HCT116 (cell line): ENCODE measurements at regions not wholly inside any gene's neighbourhood (a gene's known extent, or its start where the extent isn't known, plus 50 kb on each side); places are given as distances from the start of the nearest gene placed in this dataset.

ENCODE experiments used
- ATAC-seq: fragments of 200-7000 bp; cut with Tn5 transposase; 2 replicates; pipeline ENCODE4 v1.9.1; 2020; ENCODE audit warnings: mild to moderate bottlenecking, moderate library complexity
- BruUV-seq: library from RNA; stranded (reverse); fragments of 400-500 nt; replicated peaks from 2 replicates; lab custom pipeline; 2021; lab: Mats Ljungman, UMichigan
- CTCF ChIA-PET: fragments of 300-600 bp; sonication (Branson Sonifier 250); formaldehyde crosslinking; loops from one replicate; lab custom pipeline; 2021; ENCODE audit warnings: antibody characterized with exemption; lab: Charles Lee
- POLR2A ChIA-PET: fragments of 300-600, 350-600 bp; sonication (Branson Sonifier 250); formaldehyde crosslinking; loops from one replicate; lab custom pipeline; 2021; ENCODE audit warnings: antibody characterized with exemption; lab: Charles Lee
- RAD21 ChIA-PET, 2 experiments: fragments of 300-600 bp; sonication (Branson Sonifier 250); formaldehyde crosslinking; loops; one replicate each; lab custom pipeline; 2023; ENCODE audit warnings: low total read pairs in 2 of 2; ENCODE audit not compliant: uncharacterized antibody in 2 of 2, unreplicated experiment in 2 of 2, low non-redundant PET in 1 of 2; lab: Charles Lee
- DNase-seq: peaks from one replicate; pipeline ENCODE4 v3.0.0-alpha.2; 2010; ENCODE audit warnings: low read depth, low spot score
- H2AFZ ChIP-seq: fragments of 200-600 bp; shearing (Covaris generic), sonication (generic); 2 replicates; pipeline ENCODE4 v1.6.1; 2017; ENCODE audit warnings: low read depth, mixed run types, mixed read lengths, antibody characterized with exemption, low read length; ENCODE audit not compliant: poor library complexity, severe bottlenecking
- H3K27ac ChIP-seq: 2 replicates; pipeline ENCODE4 v1.5.1; 2012; ENCODE audit warnings: low read depth, low read length
- H3K27me3 ChIP-seq: fragments of 200-600 bp; sonication (generic); 2 replicates; pipeline ENCODE4 v1.6.1; 2016; ENCODE audit warnings: mixed run types, low read length, mixed read lengths; ENCODE audit not compliant: insufficient read depth
- H3K36me3 ChIP-seq, 2 experiments: fragments of 200-500 bp in 1 of 2; fragments of 200-600 bp in 1 of 2; sonication (Bioruptor generic) in 1 of 2; sonication (generic) in 1 of 2; 2 replicates each; pipeline versions ENCODE4 v1.5.1 to v1.6.1; 2014 to 2016; ENCODE audit warnings: low read length in 2 of 2, inconsistent platforms in 1 of 2, mixed read lengths in 1 of 2, mixed run types in 1 of 2; ENCODE audit not compliant: insufficient read depth in 2 of 2, control insufficient read depth in 1 of 2
- H3K4me1 ChIP-seq, 2 experiments: fragments of 200-600 bp in 1 of 2; sonication (generic) in 1 of 2; 2 replicates each; pipeline versions ENCODE4 v1.5.1 to v1.6.1; 2012 to 2017; ENCODE audit warnings: low read length in 2 of 2, inconsistent platforms in 1 of 2, mild to moderate bottlenecking in 1 of 2, mixed read lengths in 1 of 2, mixed run types in 1 of 2, moderate library complexity in 1 of 2; ENCODE audit not compliant: insufficient read depth in 2 of 2, control insufficient read depth in 1 of 2
- H3K4me2 ChIP-seq: fragments of 200-600 bp; sonication (generic); 2 replicates; pipeline ENCODE4 v1.6.1; 2017; ENCODE audit warnings: mixed run types, low read length, mixed read lengths
- H3K4me3 ChIP-seq, 2 experiments: fragments of 200-600 bp in 1 of 2; sonication (generic) in 1 of 2; replicated peaks in 1 of 2; 2 replicates each; pipeline ENCODE4 v1.5.1; 2011 to 2016; ENCODE audit warnings: low read length in 2 of 2, control low read depth in 1 of 2, low read depth in 1 of 2, mild to moderate bottlenecking in 1 of 2, mixed read lengths in 1 of 2, mixed run types in 1 of 2
- H3K79me2 ChIP-seq: fragments of 200-600 bp; sonication (generic); 2 replicates; pipeline ENCODE4 v1.6.1; 2017; ENCODE audit warnings: mild to moderate bottlenecking, mixed run types, low read length, moderate library complexity, mixed read lengths; ENCODE audit not compliant: insufficient read depth
- H3K9ac ChIP-seq: fragments of 200-600 bp; sonication (generic); 2 replicates; pipeline ENCODE4 v1.6.1; 2016; ENCODE audit warnings: low read length, mixed read lengths
- H3K9me2 ChIP-seq: fragments of 200-600 bp; sonication (generic), shearing (Covaris generic); 2 replicates; pipeline ENCODE4 v1.6.1; 2017; ENCODE audit warnings: mixed run types, mild to moderate bottlenecking, moderate library complexity; ENCODE audit not compliant: insufficient read depth
- H3K9me3 ChIP-seq, 2 experiments: fragments of 200-500 bp in 1 of 2; fragments of 200-600 bp in 1 of 2; sonication (Bioruptor generic) in 1 of 2; sonication (generic) in 1 of 2; 2 replicates each; pipeline ENCODE4 v1.6.1; 2014 to 2017; ENCODE audit warnings: low read length in 2 of 2, mixed read lengths in 2 of 2, inconsistent platforms in 1 of 2, low read depth in 1 of 2, mild to moderate bottlenecking in 1 of 2, mixed run types in 1 of 2, moderate library complexity in 1 of 2; ENCODE audit not compliant: control insufficient read depth in 1 of 2, insufficient read depth in 1 of 2
- H4K20me1 ChIP-seq: fragments of 200-600 bp; sonication (generic), shearing (Covaris generic); 2 replicates; pipeline ENCODE4 v1.6.1; 2017; ENCODE audit warnings: mixed run types, mild to moderate bottlenecking, moderate library complexity; ENCODE audit not compliant: insufficient read depth
- CEBPB ChIP-seq: IDR thresholded peaks from 2 replicates; pipeline ENCODE4 v1.6.1; 2012; ENCODE audit warnings: low read depth
- EZH2 ChIP-seq: fragments of 200-600 bp; sonication (generic); IDR thresholded peaks from 2 replicates; pipeline ENCODE4 v1.6.1; 2017; ENCODE audit warnings: antibody characterized with exemption, mixed run types
- EZH2phosphoT487 ChIP-seq: fragments of 200-600 bp; IDR thresholded peaks from 2 replicates; pipeline ENCODE4 v1.6.1; 2018; ENCODE audit warnings: antibody characterized with exemption, borderline replicate concordance
- FOSL1 ChIP-seq: IDR thresholded peaks from 2 replicates; pipeline ENCODE4 v1.6.1; 2012; ENCODE audit warnings: low read depth
- POLR2A ChIP-seq: IDR thresholded peaks from 2 replicates; pipeline ENCODE4 v1.7.0; 2011; ENCODE audit warnings: borderline replicate concordance; ENCODE audit not compliant: insufficient read depth, insufficient read length; ENCODE audit errors: extremely low read depth
- RAD21 ChIP-seq: IDR thresholded peaks from 2 replicates; pipeline ENCODE4 v1.6.1; 2012; ENCODE audit warnings: low read depth, mild to moderate bottlenecking
- SP1 ChIP-seq: IDR thresholded peaks from 2 replicates; pipeline ENCODE4 v1.6.1; 2012; ENCODE audit warnings: low read depth
- YY1 ChIP-seq: IDR thresholded peaks from 2 replicates; pipeline ENCODE4 v1.6.1; 2011; ENCODE audit warnings: low read length, low read depth, moderate library complexity, mild to moderate bottlenecking; ENCODE audit not compliant: insufficient replicate concordance; ENCODE audit errors: extremely low read depth
- ZBTB33 ChIP-seq: IDR thresholded peaks from 2 replicates; pipeline ENCODE4 v1.6.1; 2011; ENCODE audit warnings: mild to moderate bottlenecking, low read length, moderate library complexity; ENCODE audit not compliant: insufficient replicate concordance; ENCODE audit errors: extremely low read depth
- ZFX ChIP-seq: fragments of 450-650 bp; IDR thresholded peaks from 2 replicates; pipeline ENCODE4 v1.6.1; 2017
- intact Hi-C: fragments of 100-400 bp; cut with micrococcal nuclease; formaldehyde crosslinking; loops from 2 replicates; pipeline ENCODE4 v1.10.0; 2022
- TF ChIP-seq, protein P1 (sequence below): IDR thresholded peaks from 2 replicates; pipeline ENCODE4 v1.6.1; 2012; ENCODE audit warnings: low read depth
- TF ChIP-seq, protein P2 (sequence below): IDR thresholded peaks from 2 replicates; pipeline ENCODE4 v1.6.1; 2012

DNA sequence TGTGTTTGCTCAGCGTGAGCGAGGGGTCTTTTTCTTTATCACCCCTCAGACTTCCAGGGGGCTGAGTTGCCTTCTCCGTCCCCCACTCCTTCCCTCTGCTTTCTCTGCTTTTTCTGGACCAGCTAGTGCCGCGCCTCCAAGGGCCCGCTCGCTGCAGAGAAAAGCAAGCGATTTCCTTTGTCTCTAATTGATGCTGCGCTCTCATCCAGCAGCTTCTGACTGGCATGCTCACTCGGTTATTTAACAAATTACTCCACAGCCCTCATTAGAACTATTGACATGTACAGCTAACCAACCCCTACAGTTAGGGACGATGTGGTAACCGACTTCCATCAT lies 288.0 kb downstream of the ELAVL2 start:
- RAD21 ChIA-PET: no interaction called here
- no peak for TF ChIP-seq EZH2phosphoT487
- no peak for TF ChIP-seq EZH2
- TF ChIP-seq YY1: no peak
- TF ChIP-seq FOSL1: no peak
- TF ChIP-seq, protein P1, sequence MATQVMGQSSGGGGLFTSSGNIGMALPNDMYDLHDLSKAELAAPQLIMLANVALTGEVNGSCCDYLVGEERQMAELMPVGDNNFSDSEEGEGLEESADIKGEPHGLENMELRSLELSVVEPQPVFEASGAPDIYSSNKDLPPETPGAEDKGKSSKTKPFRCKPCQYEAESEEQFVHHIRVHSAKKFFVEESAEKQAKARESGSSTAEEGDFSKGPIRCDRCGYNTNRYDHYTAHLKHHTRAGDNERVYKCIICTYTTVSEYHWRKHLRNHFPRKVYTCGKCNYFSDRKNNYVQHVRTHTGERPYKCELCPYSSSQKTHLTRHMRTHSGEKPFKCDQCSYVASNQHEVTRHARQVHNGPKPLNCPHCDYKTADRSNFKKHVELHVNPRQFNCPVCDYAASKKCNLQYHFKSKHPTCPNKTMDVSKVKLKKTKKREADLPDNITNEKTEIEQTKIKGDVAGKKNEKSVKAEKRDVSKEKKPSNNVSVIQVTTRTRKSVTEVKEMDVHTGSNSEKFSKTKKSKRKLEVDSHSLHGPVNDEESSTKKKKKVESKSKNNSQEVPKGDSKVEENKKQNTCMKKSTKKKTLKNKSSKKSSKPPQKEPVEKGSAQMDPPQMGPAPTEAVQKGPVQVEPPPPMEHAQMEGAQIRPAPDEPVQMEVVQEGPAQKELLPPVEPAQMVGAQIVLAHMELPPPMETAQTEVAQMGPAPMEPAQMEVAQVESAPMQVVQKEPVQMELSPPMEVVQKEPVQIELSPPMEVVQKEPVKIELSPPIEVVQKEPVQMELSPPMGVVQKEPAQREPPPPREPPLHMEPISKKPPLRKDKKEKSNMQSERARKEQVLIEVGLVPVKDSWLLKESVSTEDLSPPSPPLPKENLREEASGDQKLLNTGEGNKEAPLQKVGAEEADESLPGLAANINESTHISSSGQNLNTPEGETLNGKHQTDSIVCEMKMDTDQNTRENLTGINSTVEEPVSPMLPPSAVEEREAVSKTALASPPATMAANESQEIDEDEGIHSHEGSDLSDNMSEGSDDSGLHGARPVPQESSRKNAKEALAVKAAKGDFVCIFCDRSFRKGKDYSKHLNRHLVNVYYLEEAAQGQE: no peak
- no peaks in the 10 kb centered on the region for H3K36me3 ChIP-seq
- no peaks in the 10 kb centered on the region for H4K20me1 ChIP-seq
- no peak for ATAC-seq
- DNase-seq: no peak
- no peaks in the 10 kb centered on the region for H3K4me1 ChIP-seq
- no peak overlapping the region for H3K27ac ChIP-seq
- CTCF ChIA-PET: no interaction called here
- no peaks in the 10 kb centered on the region for H3K27me3 ChIP-seq
- H3K9me2 ChIP-seq: no peaks in the 10 kb centered on the region
- intact Hi-C loops: no loop called here
- no peak overlapping the region for H3K9ac ChIP-seq
- no peak overlapping the region for H3K4me3 ChIP-seq
- H3K79me2 ChIP-seq: no peaks in the 10 kb centered on the region
- POLR2A ChIA-PET: no interaction called here
- no peak overlapping the region for H3K4me2 ChIP-seq
- peaks cover 0 to 24% of the 10 kb centered on the region in 2 experiments; a peak in 2 of 4 replicates for H3K9me3 ChIP-seq
- H2AFZ ChIP-seq: no peak overlapping the region
- no TSS peak for BruUV-seq

- no peak overlapping the region for H2AFZ ChIP-seq
- no peak overlapping the region for H3K4me2 ChIP-seq
- ChIA-PET RAD21 (no interaction called here), CTCF (no interaction called here), POLR2A (no interaction called here)
- ATAC-seq (no peak), DNase-seq (no peak)
- intact Hi-C loops: no loop called here
- H4K20me1 ChIP-seq: no peaks in the 10 kb centered on the region
- H3K79me2 ChIP-seq: no peaks in the 10 kb centered on the region
- no peak for TF ChIP-seq ZFX
- no peak for TF ChIP-seq SP1
- TF ChIP-seq CEBPB: no peak
- TF ChIP-seq RAD21: no peak
- no peak for TF ChIP-seq POLR2A
- no peak for TF ChIP-seq ZBTB33
- TF ChIP-seq, protein P2, sequence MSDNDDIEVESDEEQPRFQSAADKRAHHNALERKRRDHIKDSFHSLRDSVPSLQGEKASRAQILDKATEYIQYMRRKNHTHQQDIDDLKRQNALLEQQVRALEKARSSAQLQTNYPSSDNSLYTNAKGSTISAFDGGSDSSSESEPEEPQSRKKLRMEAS: no peak
- peaks cover 0 to 26% of the 10 kb centered on the region in 2 experiments; a peak in 2 of 4 replicates for H3K9me3 ChIP-seq
- H3K27me3 ChIP-seq: no peaks in the 10 kb centered on the region
- no TSS peak for BruUV-seq
- no peaks in the 10 kb centered on the region for H3K4me1 ChIP-seq
- H3K36me3 ChIP-seq: no peaks in the 10 kb centered on the region
- no peak overlapping the region for H3K4me3 ChIP-seq
- H3K9ac ChIP-seq: no peak overlapping the region
- no peak overlapping the region for H3K27ac ChIP-seq
- H3K9me2 ChIP-seq: no peaks in the 10 kb centered on the region
These were observed 287.5 kb downstream of the ELAVL2 start for GRCh38 chr9:23538461-23539003.
